C4-2B (cell line): ENCODE measurements at regions not wholly inside any gene's neighbourhood (a gene's known extent, or its start where the extent isn't known, plus 50 kb on each side); places are given as distances from the start of the nearest gene placed in this dataset.

Experiments used
- CTCF ChIP-seq: fragments of 450-650 bp; conservative IDR thresholded peaks from 2 replicates; pipeline ENCODE4 v1.5.1; 2017; ENCODE audit warnings: mild to moderate bottlenecking
- ZFX ChIP-seq: fragments of 450-650 bp; IDR thresholded peaks from 2 replicates; pipeline ENCODE4 v1.6.1; 2017

- TF ChIP-seq CTCF, result no peak
- no peak for TF ChIP-seq ZFX
Measured at GRCh38 chr4:59671037-59671436, 1529.1 kb upstream of the ADGRL3 start.
